Hepatocyte (in vitro differentiated cells): ENCODE measurements at regions not wholly inside any gene's neighbourhood (a gene's known extent, or its start where the extent isn't known, plus 50 kb on each side); places are given as distances from the start of the nearest gene placed in this dataset.

ENCODE experiments used
- EZH2 ChIP-seq: fragments of 200-600 bp; sonication (generic); IDR thresholded peaks from 2 replicates; pipeline ENCODE4 v1.6.1; 2016; ENCODE audit warnings: antibody characterized with exemption, mild to moderate bottlenecking, borderline replicate concordance
- EZH2phosphoT487 ChIP-seq: fragments of 200-600 bp; sonication (generic); IDR thresholded peaks from one replicate; pipeline ENCODE4 v1.6.1; 2018; ENCODE audit warnings: antibody characterized with exemption, mild to moderate bottlenecking, low read depth, moderate library complexity; ENCODE audit not compliant: unreplicated experiment, severe bottlenecking
- TF ChIP-seq, protein P1 (sequence below): fragments of 200-600 bp; sonication (generic); IDR thresholded peaks from 2 replicates; pipeline ENCODE4 v1.5.1; 2016; ENCODE audit warnings: antibody characterized with exemption, mild to moderate bottlenecking; ENCODE audit not compliant: poor library complexity

GRCh38 chr10:123458933-123459332, 207.2 kb upstream of the GPR26 start:
- TF ChIP-seq, protein P1, sequence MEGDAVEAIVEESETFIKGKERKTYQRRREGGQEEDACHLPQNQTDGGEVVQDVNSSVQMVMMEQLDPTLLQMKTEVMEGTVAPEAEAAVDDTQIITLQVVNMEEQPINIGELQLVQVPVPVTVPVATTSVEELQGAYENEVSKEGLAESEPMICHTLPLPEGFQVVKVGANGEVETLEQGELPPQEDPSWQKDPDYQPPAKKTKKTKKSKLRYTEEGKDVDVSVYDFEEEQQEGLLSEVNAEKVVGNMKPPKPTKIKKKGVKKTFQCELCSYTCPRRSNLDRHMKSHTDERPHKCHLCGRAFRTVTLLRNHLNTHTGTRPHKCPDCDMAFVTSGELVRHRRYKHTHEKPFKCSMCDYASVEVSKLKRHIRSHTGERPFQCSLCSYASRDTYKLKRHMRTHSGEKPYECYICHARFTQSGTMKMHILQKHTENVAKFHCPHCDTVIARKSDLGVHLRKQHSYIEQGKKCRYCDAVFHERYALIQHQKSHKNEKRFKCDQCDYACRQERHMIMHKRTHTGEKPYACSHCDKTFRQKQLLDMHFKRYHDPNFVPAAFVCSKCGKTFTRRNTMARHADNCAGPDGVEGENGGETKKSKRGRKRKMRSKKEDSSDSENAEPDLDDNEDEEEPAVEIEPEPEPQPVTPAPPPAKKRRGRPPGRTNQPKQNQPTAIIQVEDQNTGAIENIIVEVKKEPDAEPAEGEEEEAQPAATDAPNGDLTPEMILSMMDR: no peak
- TF ChIP-seq EZH2phosphoT487 (no peak), EZH2 (no peak)
